Activated T-helper 1 cell treated with anti-CD3 and anti-CD28 coated beads, Interleukin-12 subunit alpha, Interleukin-12 subunit beta, Interleukin-2, Interleukin-4 antibody, amounts not matched to agents 30 ng/mL and 10 ng/mL and 1 ng/mL, durations not matched to agents 14 hours and 24 hours and 36 hours (primary cell): ENCODE measurements at regions not wholly inside any gene's neighbourhood (a gene's known extent, or its start where the extent isn't known, plus 50 kb on each side); places are given as distances from the start of the nearest gene placed in this dataset.

Experiments used
- DNase-seq: peaks from one replicate; pipeline ENCODE4 v3.0.0; 2021; ENCODE audit warnings: low spot score
- H3K27ac Mint-ChIP-seq: one replicate; pipeline ENCODE4 v1.8.0; 2021; ENCODE audit warnings: mild to moderate bottlenecking, mixed read lengths
- H3K27me3 Mint-ChIP-seq: one replicate; pipeline ENCODE4 v1.8.0; 2022; ENCODE audit warnings: mild to moderate bottlenecking, moderate library complexity, mixed read lengths; ENCODE audit not compliant: insufficient read depth
- H3K36me3 Mint-ChIP-seq: one replicate; pipeline ENCODE4 v1.8.0; 2021; ENCODE audit warnings: low read depth, mixed read lengths
- H3K4me1 Mint-ChIP-seq: one replicate; pipeline ENCODE4 v1.8.0; 2021; ENCODE audit warnings: low read depth, mixed read lengths
- H3K4me3 Mint-ChIP-seq: one replicate; pipeline ENCODE4 v1.8.0; 2021; ENCODE audit warnings: mild to moderate bottlenecking, moderate library complexity, mixed read lengths
- H3K9me3 Mint-ChIP-seq: one replicate; pipeline ENCODE4 v1.8.0; 2021; ENCODE audit warnings: mixed read lengths
- intact Hi-C: fragments of 100-400 bp; cut with micrococcal nuclease; formaldehyde crosslinking; loops from one replicate; pipeline ENCODE4 v1.15.1; 2024

DNA sequence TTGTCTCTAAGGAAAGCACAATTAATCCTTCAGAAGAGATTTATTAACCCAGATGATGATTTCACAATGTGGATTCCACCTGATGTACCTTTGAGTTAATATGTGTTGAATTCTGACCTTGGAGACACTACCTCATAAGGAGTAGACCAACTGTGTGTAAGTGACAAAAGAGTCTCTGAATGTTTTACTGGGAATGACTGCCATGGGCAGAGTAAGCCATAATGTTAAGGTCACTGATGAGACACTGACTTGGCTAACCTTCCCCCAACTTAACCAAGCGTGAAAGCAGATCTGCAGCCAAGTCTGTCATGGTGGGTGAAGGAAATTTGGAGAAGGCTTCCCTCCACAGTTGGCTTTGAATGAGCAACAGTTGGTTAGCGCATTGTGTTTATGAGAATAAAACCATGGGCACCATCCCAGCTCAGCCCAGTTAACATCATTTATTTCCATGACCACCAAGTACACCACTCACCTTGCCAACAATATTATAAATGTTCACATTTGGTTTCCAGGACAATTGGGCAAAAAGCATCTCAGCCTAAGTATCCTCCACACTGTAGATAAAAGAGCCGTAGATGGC lies 618.5 kb downstream of the KCNJ2 start:
- no peak for DNase-seq
- H3K9me3 Mint-ChIP-seq, result no peaks in the 10 kb centered on the region
- H3K27ac Mint-ChIP-seq, result no peak overlapping the region
- intact Hi-C loops, result no loop called here
- H3K36me3 Mint-ChIP-seq, result no peaks in the 10 kb centered on the region
- H3K4me1 Mint-ChIP-seq, result no peaks in the 10 kb centered on the region
- H3K4me3 Mint-ChIP-seq, result no peak overlapping the region
- no peaks in the 10 kb centered on the region for H3K27me3 Mint-ChIP-seq

DNA sequence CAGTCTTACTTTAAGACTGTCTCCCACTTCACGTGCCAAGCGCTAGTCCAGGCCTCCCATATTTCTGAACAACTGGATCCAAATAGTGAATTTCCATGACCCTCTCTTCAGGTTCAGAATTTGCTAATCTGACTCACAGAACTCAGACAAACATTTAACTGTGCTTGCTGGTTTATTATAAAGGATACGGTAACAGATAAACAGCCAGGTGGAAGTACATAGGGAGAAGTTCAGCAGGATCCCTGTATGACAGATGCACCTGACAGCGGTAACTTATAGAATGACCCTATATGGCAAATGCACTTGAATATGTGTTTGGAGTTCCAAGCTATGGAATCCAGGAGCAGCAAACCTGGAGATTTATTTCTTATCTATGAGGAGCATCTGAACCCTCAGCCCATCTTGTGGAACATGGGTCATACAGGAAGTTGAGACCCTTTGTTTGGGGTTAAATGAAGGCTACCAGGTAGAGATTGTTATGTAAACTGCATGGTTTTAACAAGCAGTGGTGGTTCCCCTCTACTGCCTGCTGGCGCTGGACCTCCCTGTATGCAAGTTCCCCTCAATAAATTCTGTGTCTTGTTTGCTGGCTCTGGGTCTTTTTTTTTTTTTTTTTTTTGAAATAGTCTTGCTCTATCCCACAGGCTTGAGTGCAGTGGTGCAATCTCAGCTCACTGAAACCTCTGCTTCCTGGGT lies 622.6 kb downstream of the KCNJ2 start:
- Mint-ChIP-seq H3K4me3 (no peak overlapping the region), H3K36me3 (no peaks in the 10 kb centered on the region), H3K27ac (no peak overlapping the region), H3K9me3 (peaks cover 4% of the 10 kb centered on the region), H3K4me1 (no peaks in the 10 kb centered on the region), H3K27me3 (no peaks in the 10 kb centered on the region)
- DNase-seq, result no peak
- intact Hi-C loops, result no loop called here

DNA sequence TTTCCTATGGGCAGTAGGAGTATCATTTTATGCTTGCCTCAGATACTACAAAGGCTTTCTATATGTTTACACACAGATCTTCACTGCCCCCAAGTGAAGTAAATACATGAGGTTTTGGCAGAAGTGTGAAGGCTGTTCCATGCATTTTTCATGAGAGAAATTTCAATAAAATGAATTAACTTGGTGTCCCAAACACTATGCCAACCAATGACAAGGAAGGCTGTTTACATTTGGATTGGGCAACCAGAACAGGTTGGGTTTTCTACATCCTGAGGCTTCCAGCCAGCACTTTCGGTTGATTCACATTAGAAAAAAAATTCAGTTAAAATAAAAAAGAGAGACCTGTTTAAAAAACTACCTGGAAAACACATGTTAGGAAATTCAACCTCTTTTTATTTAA lies 625.4 kb downstream of the KCNJ2 start:
- intact Hi-C loops, result no loop called here
- no peaks in the 10 kb centered on the region for H3K27me3 Mint-ChIP-seq
- no peaks in the 10 kb centered on the region for H3K36me3 Mint-ChIP-seq
- no peak for DNase-seq
- peaks cover 8% of the 10 kb centered on the region for H3K9me3 Mint-ChIP-seq
- no peak overlapping the region for H3K27ac Mint-ChIP-seq
- no peak overlapping the region for H3K4me3 Mint-ChIP-seq
- no peaks in the 10 kb centered on the region for H3K4me1 Mint-ChIP-seq

DNA sequence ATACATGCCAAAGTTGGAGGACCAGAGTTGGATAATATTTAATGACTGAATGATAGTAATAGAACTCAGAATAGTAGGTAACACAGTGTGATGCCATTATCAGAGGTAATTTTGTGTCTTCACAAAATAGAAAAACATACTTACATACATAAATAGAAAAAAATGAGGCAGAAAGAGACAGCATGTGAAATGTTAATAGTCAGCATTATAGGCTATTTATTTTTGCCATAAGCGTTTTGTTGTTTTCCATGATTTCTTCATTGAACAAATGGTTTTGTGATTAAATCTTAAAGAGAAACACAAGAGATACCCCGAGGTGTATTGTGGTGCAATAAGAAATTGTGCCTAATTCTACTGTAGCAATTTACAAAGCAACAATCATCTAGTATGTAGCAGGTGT lies 626.3 kb downstream of the KCNJ2 start:
- peaks cover 8% of the 10 kb centered on the region for H3K9me3 Mint-ChIP-seq
- no peaks in the 10 kb centered on the region for H3K4me1 Mint-ChIP-seq
- no peaks in the 10 kb centered on the region for H3K36me3 Mint-ChIP-seq
- intact Hi-C loops, result no loop called here
- no peak overlapping the region for H3K4me3 Mint-ChIP-seq
- H3K27me3 Mint-ChIP-seq, result no peaks in the 10 kb centered on the region
- DNase-seq, result no peak
- no peak overlapping the region for H3K27ac Mint-ChIP-seq

DNA sequence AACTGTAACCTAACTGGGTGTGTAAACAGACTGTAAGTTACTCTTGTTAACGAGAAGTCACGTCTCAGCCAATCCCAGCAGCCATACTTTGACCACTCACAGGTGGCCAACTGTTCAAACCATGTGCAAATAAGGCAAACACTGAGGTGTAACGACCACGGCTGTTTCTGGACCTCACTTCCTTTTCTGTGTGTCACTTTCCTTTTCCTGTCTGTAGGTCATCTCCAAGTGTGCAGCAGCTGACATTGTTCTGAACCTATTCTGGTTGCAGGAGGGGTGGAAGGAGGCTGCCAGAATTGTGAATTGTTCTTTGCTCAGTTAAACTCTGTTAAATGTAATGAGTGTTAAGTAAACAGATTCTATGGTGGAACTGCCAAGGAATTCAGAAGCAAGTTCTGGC lies 627.4 kb downstream of the KCNJ2 start:
- Mint-ChIP-seq H3K9me3 (peaks cover 8% of the 10 kb centered on the region), H3K27me3 (no peaks in the 10 kb centered on the region), H3K36me3 (no peaks in the 10 kb centered on the region), H3K4me3 (no peak overlapping the region), H3K4me1 (no peaks in the 10 kb centered on the region), H3K27ac (no peak overlapping the region)
- intact Hi-C loops, result no loop called here
- DNase-seq, result no peak

DNA sequence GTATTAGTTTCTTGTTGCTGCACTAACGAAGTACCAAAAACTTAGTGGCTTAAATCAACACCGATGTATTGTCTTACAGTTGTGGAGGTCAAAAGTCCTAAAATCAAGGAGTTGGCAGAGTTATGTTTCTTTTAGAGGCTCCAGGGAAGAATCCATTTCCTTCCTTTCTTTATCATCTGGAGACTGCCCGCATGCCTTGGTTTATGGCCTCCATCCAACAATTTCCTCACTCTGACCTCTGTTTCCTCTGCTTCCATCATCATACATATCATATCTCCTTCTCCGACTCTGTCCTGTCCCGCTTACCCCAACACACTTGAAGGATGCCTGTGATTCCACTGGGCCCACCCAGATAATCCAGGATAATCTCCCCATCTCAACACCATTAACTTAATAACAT lies 627.8 kb downstream of the KCNJ2 start:
- H3K27ac Mint-ChIP-seq, result no peak overlapping the region
- H3K4me1 Mint-ChIP-seq, result no peaks in the 10 kb centered on the region
- H3K4me3 Mint-ChIP-seq, result no peak overlapping the region
- H3K9me3 Mint-ChIP-seq, result peaks cover 8% of the 10 kb centered on the region
- no peak for DNase-seq
- H3K27me3 Mint-ChIP-seq, result no peaks in the 10 kb centered on the region
- H3K36me3 Mint-ChIP-seq, result no peaks in the 10 kb centered on the region
- intact Hi-C loops, result no loop called here

DNA sequence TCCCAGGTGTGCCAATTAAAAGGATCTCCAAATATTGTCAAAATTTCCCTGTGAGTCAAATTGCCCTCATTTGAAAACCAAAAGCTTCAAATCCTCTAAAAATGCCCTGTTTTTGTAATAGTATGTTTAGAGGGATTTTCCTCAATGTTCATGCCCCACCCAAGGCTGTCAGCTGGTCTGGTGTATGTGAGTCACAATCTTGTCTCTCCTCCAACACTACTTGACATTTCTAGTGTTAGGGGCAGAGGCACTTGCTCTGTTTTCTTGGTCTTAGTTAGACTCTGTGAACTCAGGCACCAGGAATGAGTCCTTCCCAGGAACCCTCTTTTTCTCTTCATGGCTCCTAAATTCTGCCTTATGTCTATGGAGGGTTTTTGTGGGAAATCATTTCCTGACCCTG lies 634.8 kb downstream of the KCNJ2 start:
- H3K4me3 Mint-ChIP-seq, result no peak overlapping the region
- intact Hi-C loops, result no loop called here
- no peak overlapping the region for H3K27ac Mint-ChIP-seq
- H3K27me3 Mint-ChIP-seq, result no peaks in the 10 kb centered on the region
- H3K36me3 Mint-ChIP-seq, result no peaks in the 10 kb centered on the region
- no peak for DNase-seq
- H3K4me1 Mint-ChIP-seq, result no peaks in the 10 kb centered on the region
- H3K9me3 Mint-ChIP-seq, result no peaks in the 10 kb centered on the region

DNA sequence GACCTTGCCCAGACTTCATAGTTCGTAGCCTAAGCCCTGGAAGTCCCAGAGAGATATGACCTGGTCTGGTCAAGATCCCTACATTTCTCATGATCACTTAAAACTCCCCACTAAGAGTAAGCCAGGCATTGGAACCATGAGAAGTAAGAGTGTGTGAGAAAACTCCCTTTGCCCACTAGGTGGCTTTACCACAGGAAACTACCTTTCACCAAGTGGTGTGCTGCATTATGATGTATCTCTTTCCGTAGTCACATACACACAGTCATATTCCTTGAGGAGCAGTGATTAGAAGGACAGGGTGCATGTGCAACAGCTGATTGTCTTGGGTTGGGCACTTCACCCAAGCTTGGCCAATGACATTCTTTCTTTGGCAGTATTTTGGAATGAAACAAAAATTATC lies 639.3 kb downstream of the KCNJ2 start:
- no peaks in the 10 kb centered on the region for H3K27me3 Mint-ChIP-seq
- no peak overlapping the region for H3K27ac Mint-ChIP-seq
- no peak for DNase-seq
- peaks cover 8% of the 10 kb centered on the region for H3K9me3 Mint-ChIP-seq
- intact Hi-C loops, result no loop called here
- H3K36me3 Mint-ChIP-seq, result no peaks in the 10 kb centered on the region
- H3K4me1 Mint-ChIP-seq, result no peaks in the 10 kb centered on the region
- no peak overlapping the region for H3K4me3 Mint-ChIP-seq

DNA sequence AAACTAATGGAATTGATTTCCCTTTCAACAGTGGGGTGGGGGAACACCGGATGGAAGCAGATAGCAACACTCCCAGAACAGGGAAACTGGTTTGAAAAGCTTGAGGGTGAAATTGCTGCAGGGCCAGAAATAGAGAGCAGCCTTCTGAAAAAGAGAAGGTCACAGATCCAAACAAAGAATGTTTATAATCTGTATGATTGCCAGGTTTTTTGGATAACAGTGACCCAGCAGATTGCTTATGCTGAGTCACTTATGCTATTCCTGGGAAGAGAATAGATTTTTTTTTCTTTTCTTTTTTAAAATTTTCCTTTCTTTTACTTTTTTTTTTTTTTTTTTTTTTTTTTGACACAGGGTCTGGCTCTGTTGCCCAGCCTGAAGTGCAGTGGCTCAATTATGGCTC lies 641.3 kb downstream of the KCNJ2 start:
- peaks cover 8% of the 10 kb centered on the region for H3K9me3 Mint-ChIP-seq
- H3K4me1 Mint-ChIP-seq, result no peaks in the 10 kb centered on the region
- no peaks in the 10 kb centered on the region for H3K36me3 Mint-ChIP-seq
- intact Hi-C loops, result no loop called here
- no peak overlapping the region for H3K27ac Mint-ChIP-seq
- no peak for DNase-seq
- H3K27me3 Mint-ChIP-seq, result no peaks in the 10 kb centered on the region
- H3K4me3 Mint-ChIP-seq, result no peak overlapping the region

DNA sequence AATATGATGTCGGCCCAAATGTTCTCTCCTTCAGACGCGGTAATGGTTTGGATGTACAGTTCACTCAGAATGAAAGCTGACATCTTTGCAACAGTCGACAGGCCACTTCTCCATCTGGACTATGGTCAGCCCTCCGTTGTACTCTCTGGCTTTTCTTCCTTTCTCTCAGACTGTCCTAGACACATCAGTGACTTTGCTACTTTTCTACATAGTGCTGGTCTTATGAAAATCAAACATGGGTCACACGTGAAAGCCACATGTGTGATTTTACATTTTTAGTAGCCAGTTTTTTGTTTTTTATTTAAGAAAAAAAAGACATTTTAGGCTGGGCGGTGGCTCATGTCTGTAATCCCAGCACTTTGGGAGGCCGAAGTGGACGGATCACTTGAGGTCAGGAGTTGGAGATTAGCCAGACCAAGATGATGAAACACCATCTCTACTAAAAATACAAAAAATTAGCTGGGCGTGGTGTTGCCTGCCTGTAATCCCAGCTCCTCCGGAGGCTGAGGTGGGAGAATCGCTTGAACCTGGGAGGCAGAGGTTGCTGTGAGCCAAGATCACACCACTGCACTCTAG lies 644.1 kb downstream of the KCNJ2 start:
- no peak for DNase-seq
- H3K4me3 Mint-ChIP-seq, result no peak overlapping the region
- no peak overlapping the region for H3K27ac Mint-ChIP-seq
- intact Hi-C loops, result no loop called here
- no peaks in the 10 kb centered on the region for H3K27me3 Mint-ChIP-seq
- peaks cover 8% of the 10 kb centered on the region for H3K9me3 Mint-ChIP-seq
- H3K4me1 Mint-ChIP-seq, result no peaks in the 10 kb centered on the region
- no peaks in the 10 kb centered on the region for H3K36me3 Mint-ChIP-seq

DNA sequence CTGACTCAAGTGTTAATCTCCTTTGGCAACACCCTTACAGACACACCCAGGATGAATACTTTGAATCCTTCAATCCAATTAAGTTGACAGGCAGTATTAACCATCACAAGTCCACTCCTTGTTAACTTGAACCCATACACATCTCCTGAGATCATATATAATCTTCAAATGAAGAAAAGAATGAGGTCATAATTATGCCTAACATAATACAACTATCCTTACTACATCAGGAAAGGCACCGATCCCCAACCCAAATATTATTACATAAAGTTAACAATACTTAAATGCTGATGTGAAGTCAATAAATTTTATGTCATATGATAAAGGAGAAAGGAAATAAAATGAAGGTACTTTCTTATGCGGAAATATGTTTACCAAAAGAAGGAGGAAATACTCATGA lies 649.9 kb downstream of the KCNJ2 start:
- Mint-ChIP-seq H3K36me3 (no peaks in the 10 kb centered on the region), H3K27me3 (no peaks in the 10 kb centered on the region), H3K27ac (no peak overlapping the region), H3K4me3 (no peak overlapping the region), H3K9me3 (no peaks in the 10 kb centered on the region), H3K4me1 (no peaks in the 10 kb centered on the region)
- intact Hi-C loops, result no loop called here
- DNase-seq, result no peak

DNA sequence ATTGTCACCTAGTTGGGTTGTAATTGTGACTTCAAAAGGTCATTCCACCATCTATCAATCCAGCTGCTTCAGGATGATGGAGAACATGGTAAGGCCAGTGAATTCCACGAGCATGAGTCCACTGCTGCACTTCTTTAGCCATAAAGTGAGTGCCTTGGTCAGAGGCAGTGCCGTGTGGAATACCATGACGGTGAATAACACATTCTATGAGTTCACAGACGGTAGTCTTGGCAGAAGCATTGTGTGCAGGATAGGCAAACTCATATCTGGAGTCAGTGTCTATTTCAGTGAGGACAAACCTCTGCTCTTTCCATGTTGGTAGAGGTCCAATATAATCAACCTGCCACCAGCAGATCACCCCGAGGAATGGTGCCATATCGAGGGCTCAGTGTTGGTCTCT lies 650.9 kb downstream of the KCNJ2 start:
- H3K4me3 Mint-ChIP-seq, result no peak overlapping the region
- no peaks in the 10 kb centered on the region for H3K4me1 Mint-ChIP-seq
- intact Hi-C loops, result no loop called here
- no peak for DNase-seq
- no peaks in the 10 kb centered on the region for H3K27me3 Mint-ChIP-seq
- no peak overlapping the region for H3K27ac Mint-ChIP-seq
- no peaks in the 10 kb centered on the region for H3K36me3 Mint-ChIP-seq
- no peaks in the 10 kb centered on the region for H3K9me3 Mint-ChIP-seq

DNA sequence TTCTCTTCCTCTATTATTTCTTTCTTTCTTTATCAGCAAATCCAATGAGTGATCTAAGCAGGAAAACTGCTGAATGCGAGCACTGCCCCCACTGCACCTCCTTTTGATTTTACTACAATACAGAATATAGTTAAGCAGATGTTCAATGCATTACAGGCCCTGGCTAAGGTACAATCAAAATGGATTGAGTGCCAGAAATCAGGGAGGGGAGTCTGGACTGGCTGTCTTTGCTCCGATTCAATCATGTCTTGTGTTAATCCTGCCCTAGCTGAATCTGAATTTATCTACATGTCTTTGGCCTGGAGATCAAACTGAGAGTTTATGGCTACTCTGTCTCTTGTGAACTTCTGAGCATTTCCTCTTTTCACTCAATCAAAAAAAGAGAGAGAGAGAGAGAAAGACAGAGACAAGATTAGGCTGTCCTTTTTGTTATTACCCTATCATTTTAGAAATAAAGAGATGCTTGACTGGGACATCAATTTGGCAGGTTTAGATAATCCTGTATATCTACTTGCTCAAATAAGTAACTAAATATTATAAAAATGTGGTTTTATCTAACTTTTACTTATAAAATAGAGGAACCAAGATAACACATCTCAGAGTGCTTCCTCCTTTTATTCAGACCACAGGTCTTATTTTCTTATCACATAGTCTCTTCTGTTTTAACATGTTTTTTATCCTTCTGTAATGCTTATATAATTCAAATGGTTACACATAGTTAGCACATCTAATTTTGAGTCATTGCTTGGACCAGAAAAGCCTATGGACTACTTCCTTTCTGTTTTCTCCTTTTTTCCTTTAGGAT lies 656.2 kb downstream of the KCNJ2 start:
- Mint-ChIP-seq H3K4me1 (no peaks in the 10 kb centered on the region), H3K9me3 (peaks cover 5% of the 10 kb centered on the region), H3K27ac (no peak overlapping the region), H3K36me3 (no peaks in the 10 kb centered on the region), H3K4me3 (no peak overlapping the region), H3K27me3 (no peaks in the 10 kb centered on the region)
- DNase-seq, result no peak
- intact Hi-C loops, result no loop called here
